ENCODE measurements at regions not wholly inside any gene's neighbourhood (a gene's known extent, or its start where the extent isn't known, plus 50 kb on each side); places are given as distances from the start of the nearest gene placed in this dataset.
A peak's percentile ranks its signal among the peaks of the same experiment; 100 is the strongest.

- no peak for DNase-seq (ENCODE audit: low read depth)
These were observed 150.5 kb upstream of the TMC3 start for GRCh38 chr15:81524496-81524895.

DNA sequence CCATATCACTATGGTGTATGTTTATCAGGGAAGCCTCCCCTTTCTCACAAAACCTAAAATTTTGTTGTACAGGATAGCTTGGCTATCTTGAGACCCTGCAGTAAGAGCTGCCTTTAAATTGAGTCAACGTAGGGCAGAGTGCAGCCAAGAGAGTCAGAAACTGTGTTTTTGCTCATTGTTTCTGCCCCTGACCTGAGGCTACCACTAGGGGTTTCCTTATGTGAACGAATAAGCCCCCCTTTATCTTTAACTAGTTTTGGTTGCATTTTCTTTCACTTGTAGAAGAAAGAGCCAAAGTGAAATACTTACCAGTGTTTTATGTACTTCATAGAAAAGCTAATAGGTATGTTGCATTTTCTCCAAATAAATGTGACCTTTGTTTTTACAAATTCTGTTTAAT lies 149.9 kb upstream of the TMC3 start:
- DNase-seq (ENCODE audit: low read depth), result no peak

DNA sequence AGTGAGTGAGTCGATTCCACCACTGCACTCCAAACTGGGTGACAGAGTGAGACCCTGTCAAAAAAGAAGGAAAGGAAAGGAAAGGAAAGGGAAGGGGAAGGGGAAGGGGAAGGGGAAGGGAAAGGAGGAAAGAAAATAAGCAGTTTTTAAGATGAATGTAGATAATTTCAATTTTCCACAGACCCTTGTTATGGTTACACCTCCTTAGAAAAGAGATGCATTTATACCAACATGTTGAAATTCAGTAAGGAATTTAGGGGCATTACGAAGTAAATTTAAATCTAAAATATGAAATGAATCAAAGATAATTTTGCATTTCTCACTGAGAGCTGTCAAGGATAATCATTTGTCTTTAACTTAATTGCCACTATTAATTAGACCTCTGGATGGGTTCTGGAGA lies 146.5 kb upstream of the TMC3 start:
- DNase-seq (ENCODE audit: low read depth), result no peak

DNA sequence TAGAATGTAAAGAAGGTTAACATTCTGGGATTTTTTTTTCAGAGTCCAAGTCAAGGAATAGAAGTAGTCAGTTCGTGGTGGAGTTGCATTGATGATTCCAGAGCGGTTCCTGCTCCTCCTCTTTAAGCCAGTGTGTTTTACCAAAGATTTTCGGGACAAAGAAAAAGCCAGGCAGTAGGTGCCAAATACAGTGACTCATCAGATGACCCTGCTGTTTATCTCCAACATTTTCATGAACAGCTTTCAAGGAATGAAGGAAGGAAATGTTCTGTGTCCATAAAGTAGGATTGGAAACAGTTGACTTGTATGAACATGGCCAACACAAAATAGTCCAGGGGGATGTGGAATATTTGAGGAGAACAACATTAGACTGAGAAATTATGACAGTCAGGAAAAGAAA lies 142.4 kb upstream of the TMC3 start:
- DNase-seq (ENCODE audit: low read depth), result no peak

- no peak for DNase-seq (ENCODE audit: low read depth)
These were observed 142.0 kb upstream of the TMC3 start for GRCh38 chr15:81516012-81516411.

DNA sequence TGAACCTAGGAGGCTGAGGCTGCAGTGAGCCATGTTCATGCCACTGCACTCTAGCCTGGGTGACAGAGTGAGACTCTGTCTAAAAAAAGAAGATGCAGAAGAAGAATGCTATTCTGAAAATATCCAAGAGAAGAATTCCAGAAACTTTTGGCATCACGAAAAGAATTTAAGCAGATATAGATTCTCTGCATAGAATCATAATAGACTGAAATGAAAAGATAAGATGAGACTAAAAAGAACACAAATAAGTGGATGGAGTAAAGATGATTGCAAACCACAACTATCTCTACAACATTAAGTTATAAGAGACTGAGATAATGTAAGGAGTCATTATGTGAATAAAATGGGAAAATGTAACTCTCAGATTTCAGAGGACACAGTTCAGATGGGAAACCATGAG lies 140.7 kb upstream of the TMC3 start:
- no peak for DNase-seq (ENCODE audit: low read depth)

GRCh38 chr15:81511138-81511537 lies 137.1 kb upstream of the TMC3 start:
- DNase-seq (ENCODE audit: low read depth), result no peak

GRCh38 chr15:81507831-81508230 lies 133.8 kb upstream of the TMC3 start:
- no peak for DNase-seq (ENCODE audit: low read depth)

GRCh38 chr15:81506936-81507335 lies 132.9 kb upstream of the TMC3 start:
- DNase-seq (ENCODE audit: low read depth), result no peak

- DNase-seq (ENCODE audit: low read depth), result no peak
These were observed 132.1 kb upstream of the TMC3 start for GRCh38 chr15:81506071-81506470.

- no peak for DNase-seq (ENCODE audit: low read depth)
These were observed 130.3 kb upstream of the TMC3 start for GRCh38 chr15:81504170-81504905.

- no peak for DNase-seq (ENCODE audit: low read depth)
These were observed 128.4 kb upstream of the TMC3 start for GRCh38 chr15:81502439-81502838.

DNA sequence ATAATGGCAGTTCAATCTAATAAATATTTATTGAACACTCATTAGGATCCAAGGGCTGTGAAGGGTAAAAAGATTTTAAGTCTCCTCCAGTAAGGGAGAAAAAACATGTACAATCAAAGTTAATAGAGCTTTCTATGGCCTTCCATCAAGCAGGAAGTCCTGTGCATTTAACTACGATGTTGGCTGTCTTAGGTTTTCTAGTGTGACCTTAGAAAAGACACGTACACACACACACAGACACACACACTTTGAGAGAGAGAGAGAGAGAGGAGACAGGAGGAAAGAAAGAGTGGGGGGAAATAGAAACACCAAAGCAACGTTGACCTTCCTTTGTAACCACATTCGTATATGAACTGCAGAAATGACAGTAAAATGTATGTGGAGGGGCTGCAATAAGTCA lies 126.1 kb upstream of the TMC3 start:
- no peak for DNase-seq (ENCODE audit: low read depth)

DNA sequence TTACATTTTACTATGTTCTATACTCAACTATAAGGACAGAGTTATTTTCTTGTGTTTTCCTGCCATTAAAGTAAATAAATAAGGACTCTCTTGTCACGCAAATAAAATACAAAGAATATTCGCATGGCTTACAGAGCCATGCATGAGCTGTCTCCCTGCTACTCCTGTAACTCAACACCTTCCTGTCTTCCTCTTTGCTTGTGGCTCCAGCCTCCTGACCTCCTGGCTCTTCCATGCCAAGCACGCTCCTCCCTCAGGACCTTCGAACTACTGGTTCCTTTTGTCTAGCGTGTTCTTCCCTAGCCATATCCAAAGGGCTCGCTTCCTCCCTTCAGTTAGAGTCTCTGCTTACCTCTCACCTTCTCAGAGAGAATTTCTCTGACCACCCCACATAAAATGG lies 124.3 kb upstream of the TMC3 start:
- no peak for DNase-seq (ENCODE audit: low read depth)

DNA sequence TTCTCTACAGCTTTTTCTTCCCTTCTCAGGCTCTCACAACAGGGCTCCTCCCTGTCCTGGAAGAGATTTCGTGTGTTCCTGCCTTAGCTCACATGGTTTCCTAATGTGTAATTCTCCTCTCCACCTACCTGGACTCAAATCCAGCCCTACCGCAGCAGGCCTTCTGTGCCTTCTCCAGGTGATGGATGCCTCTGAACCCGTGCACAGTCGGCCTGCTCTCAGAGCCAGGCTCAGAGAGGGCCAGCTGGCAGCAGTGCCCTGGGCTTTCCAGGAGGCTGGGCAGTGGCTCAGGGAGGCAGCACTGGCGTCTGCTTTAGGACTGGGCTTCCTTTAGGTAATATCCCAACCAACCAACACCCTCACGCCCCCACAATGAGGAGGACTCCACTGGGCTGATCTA lies 123.2 kb upstream of the TMC3 start:
- no peak for DNase-seq (ENCODE audit: low read depth)

- DNase-seq (ENCODE audit: low read depth), result no peak
These were observed 121.9 kb upstream of the TMC3 start for GRCh38 chr15:81495780-81496467.

- no peak for DNase-seq (ENCODE audit: low read depth)
These were observed 119.1 kb upstream of the TMC3 start for GRCh38 chr15:81492969-81493645.

DNA sequence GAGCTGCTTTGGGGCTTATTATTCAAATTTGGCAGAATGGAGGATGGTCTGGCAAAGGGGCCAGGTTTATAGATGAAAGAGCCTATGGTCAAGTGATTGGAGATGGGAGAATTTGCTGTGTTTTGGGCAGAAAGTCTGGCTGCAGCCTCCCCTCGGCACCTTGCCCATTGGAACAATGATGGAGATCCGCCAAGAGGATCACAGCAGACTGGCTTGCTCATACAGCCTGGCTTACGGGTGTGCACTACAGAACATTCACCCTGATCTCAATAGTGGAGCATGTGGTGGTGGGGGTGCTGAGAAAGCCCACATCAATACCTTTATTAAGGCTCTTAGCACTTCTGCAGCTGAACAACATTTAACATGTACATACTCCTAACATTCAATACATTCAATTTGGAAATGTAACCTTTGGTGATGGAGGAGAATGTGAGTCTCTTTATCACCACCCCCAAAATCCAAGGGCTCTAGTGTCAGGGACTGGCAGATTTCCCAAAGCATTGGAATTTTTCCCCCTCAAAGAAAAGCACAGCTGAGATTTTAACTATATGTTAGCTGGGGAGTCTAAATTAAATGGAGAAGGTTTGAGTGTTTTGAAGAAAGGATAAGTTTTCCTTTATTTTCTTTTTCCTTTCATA lies 118.4 kb upstream of the TMC3 start:
- DNase-seq (ENCODE audit: low read depth), result no peak

GRCh38 chr15:81491414-81492096 lies 117.5 kb upstream of the TMC3 start:
- no peak for DNase-seq (ENCODE audit: low read depth)

- DNase-seq (ENCODE audit: low read depth), result peak; percentile 64
These were observed 111.8 kb upstream of the TMC3 start for GRCh38 chr15:81485806-81486205.

DNA sequence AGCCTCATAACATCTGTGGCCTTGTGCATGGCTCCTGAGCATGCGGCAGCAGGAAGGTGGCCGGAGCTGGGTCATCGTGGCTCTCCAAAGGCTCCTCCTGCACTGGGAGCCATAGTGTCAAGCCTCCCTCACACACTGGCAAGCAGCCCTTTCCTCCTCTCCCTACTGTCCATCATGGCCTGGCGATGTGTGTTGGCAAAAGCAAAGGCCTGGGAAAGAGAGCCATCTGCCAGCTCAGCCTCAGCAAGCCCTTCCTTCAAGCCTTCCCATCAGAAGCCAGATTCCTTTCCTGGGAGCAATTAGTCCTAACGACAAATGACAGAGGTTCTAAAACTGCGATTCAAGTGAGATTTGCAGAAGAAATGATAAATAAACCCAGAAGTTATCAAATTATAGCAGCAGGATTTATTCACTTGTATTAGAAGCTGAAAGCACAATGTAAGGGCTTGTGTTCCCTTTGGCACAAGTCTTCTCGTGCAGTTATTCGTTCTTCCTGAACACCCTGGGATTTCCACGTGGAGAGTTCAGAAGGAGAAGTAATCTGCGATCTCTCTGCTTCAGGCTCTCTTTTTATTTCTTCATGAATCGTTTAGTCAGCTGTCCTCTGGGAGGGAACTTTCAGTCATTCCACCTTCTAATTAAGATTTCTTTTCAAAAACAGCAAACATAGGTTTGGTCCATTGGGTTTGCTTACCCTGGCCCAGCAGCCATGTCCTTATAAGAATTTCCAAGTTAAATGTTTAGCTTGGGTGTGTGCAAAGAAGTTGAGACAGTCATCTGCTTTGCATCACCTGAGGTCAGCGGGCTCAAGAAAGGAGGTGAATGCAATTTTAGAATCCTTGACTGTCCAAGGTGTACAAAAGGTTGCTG lies 110.3 kb upstream of the TMC3 start:
- no peak for DNase-seq (ENCODE audit: low read depth)
